Activated CD8-positive, alpha-beta T cell treated with anti-CD3 and anti-CD28 coated beads for 36 hours (primary cell): ENCODE measurements at regions not wholly inside any gene's neighbourhood (a gene's known extent, or its start where the extent isn't known, plus 50 kb on each side); places are given as distances from the start of the nearest gene placed in this dataset.

Experiments used
- ATAC-seq: fragments of 200-7000 bp; cut with Tn5 transposase; one replicate; pipeline ENCODE4 v1.10.0; 2021; ENCODE audit warnings: mild to moderate bottlenecking, moderate library complexity
- CTCF ChIA-PET: fragments of 350-600 bp; sonication (Branson Sonifier 250); formaldehyde crosslinking; loops from one replicate; lab custom pipeline; 2021; ENCODE audit warnings: antibody characterized with exemption; lab: Charles Lee
- POLR2A ChIA-PET: fragments of 350-600 bp; sonication (Branson Sonifier 250); formaldehyde crosslinking; loops from one replicate; lab custom pipeline; 2021; ENCODE audit warnings: antibody characterized with exemption; lab: Charles Lee
- DNase-seq: peaks from one replicate; pipeline ENCODE4 v3.0.0-alpha.2; 2020
- H3K27ac Mint-ChIP-seq: one replicate; pipeline ENCODE4 v1.8.0; 2021; ENCODE audit warnings: mild to moderate bottlenecking, mixed read lengths
- H3K27me3 Mint-ChIP-seq: one replicate; pipeline ENCODE4 v1.8.0; 2021; ENCODE audit warnings: mixed read lengths
- H3K36me3 Mint-ChIP-seq: one replicate; pipeline ENCODE4 v1.8.0; 2021; ENCODE audit warnings: low read depth, mixed read lengths
- H3K4me1 Mint-ChIP-seq: one replicate; pipeline ENCODE4 v1.8.0; 2021; ENCODE audit warnings: low read depth, mixed read lengths
- H3K4me3 Mint-ChIP-seq: one replicate; pipeline ENCODE4 v1.8.0; 2021; ENCODE audit warnings: mild to moderate bottlenecking, moderate library complexity, mixed read lengths
- H3K9me3 Mint-ChIP-seq: one replicate; pipeline ENCODE4 v1.8.0; 2021; ENCODE audit warnings: mixed read lengths
- intact Hi-C: fragments of 100-400 bp; cut with micrococcal nuclease; formaldehyde crosslinking; loops from one replicate; pipeline ENCODE4 v1.10.0; 2022
- TF ChIP-seq, protein P1 (sequence below): fragments of 200-600 bp; IDR thresholded peaks from one replicate; pipeline ENCODE4 v1.8.0; 2022; ENCODE audit warnings: antibody characterized with exemption, mild to moderate bottlenecking

DNA sequence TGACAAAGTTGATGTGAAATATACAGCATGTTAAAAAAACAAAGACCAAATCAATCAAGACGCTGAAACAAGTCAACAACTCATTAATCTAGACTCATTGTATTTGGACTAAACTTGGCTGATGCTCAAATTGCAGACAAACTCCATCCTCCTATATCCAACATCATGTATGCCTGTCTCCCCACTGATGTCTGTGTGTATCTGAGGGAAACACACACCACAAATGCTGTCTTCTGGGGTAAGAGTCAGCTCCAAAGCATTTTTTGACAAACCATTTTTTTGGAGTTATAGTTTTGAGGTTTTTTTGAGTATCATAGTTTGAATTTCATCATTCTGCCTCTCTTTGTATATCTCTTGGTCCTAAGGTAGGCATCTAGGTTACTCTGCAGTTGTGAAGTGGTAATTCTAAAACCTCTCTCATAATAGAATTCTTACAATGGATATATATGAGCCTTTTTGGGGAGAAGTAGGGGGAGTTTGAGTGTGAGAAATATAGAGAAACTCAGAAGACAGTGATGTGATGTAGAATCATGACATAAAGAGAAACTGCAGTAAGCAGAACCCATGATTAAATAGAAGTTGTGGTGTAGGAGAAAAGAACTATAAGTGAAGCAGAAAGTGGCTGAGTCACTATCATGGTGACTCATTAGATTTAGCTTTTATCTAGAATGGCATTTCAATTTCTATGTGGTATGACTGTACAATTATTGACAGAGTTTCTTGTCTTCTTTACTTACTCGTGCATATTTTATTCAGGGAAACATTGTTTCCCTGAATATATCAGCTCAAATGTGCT, 1531.1 kb upstream of the LRRTM3 start:
- no peak for ATAC-seq
- TF ChIP-seq, protein P1, sequence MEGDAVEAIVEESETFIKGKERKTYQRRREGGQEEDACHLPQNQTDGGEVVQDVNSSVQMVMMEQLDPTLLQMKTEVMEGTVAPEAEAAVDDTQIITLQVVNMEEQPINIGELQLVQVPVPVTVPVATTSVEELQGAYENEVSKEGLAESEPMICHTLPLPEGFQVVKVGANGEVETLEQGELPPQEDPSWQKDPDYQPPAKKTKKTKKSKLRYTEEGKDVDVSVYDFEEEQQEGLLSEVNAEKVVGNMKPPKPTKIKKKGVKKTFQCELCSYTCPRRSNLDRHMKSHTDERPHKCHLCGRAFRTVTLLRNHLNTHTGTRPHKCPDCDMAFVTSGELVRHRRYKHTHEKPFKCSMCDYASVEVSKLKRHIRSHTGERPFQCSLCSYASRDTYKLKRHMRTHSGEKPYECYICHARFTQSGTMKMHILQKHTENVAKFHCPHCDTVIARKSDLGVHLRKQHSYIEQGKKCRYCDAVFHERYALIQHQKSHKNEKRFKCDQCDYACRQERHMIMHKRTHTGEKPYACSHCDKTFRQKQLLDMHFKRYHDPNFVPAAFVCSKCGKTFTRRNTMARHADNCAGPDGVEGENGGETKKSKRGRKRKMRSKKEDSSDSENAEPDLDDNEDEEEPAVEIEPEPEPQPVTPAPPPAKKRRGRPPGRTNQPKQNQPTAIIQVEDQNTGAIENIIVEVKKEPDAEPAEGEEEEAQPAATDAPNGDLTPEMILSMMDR: no peak
- no peaks in the 10 kb centered on the region for H3K27me3 Mint-ChIP-seq
- H3K36me3 Mint-ChIP-seq: no peaks in the 10 kb centered on the region
- no peaks in the 10 kb centered on the region for H3K4me1 Mint-ChIP-seq
- peaks cover 10% of the 10 kb centered on the region for H3K9me3 Mint-ChIP-seq
- POLR2A ChIA-PET: no interaction called here
- intact Hi-C loops: no loop called here
- no peak overlapping the region for H3K4me3 Mint-ChIP-seq
- CTCF ChIA-PET: no interaction called here
- H3K27ac Mint-ChIP-seq: no peak overlapping the region
- DNase-seq: no peak

DNA sequence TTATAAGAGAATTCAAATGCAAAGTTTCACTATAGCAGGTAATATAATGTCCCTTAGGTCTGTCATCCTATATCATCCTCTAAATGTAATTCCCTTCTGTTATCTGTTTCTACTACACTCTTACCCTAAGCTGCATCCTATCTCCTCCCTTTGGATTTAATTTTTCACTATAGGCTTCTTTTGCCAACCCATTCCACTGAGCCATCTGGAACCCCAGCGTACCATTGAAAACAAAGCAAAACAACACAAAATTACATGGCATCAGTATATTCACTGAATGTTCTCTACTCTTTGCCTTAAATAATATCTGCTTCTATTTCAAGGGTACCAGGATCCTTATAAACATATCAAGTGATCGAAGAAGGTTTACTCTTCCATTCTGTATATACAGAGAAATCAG, 1530.2 kb upstream of the LRRTM3 start:
- H3K9me3 Mint-ChIP-seq: peaks cover 10% of the 10 kb centered on the region
- no peaks in the 10 kb centered on the region for H3K4me1 Mint-ChIP-seq
- intact Hi-C loops: no loop called here
- no peak overlapping the region for H3K4me3 Mint-ChIP-seq
- no peak for ATAC-seq
- CTCF ChIA-PET: no interaction called here
- TF ChIP-seq, protein P1: no peak
- POLR2A ChIA-PET: no interaction called here
- no peaks in the 10 kb centered on the region for H3K27me3 Mint-ChIP-seq
- no peaks in the 10 kb centered on the region for H3K36me3 Mint-ChIP-seq
- no peak for DNase-seq
- H3K27ac Mint-ChIP-seq: no peak overlapping the region

DNA sequence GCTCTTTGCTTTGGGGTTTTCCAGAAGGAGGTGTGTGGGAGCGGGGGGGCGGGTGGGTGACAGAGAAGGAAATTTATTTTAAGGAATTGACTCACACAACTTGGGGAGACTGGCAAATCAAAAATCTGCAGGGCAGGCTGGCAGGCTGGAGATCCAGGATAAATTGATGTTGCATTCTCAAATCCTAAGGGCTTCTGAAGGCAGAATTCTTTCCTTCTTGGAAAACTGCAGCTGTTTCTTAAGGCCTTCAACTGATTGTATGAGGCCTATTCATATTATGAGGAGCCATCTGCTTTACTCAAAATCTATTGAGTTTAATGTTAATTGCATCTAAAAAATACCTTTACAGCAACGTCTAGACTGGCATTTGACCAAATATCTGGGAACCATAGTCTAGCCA, 1528.8 kb upstream of the LRRTM3 start:
- intact Hi-C loops: no loop called here
- Mint-ChIP-seq H3K4me3 (no peak overlapping the region), H3K36me3 (no peaks in the 10 kb centered on the region), H3K4me1 (no peaks in the 10 kb centered on the region), H3K9me3 (peaks cover 10% of the 10 kb centered on the region), H3K27me3 (no peaks in the 10 kb centered on the region), H3K27ac (no peak overlapping the region)
- ATAC-seq: no peak
- ChIA-PET CTCF (interaction anchor here (0.9 kb wide), 1 partner anchor 22 kb away, joined by 3 read pairs; no protein-coding TSS in a partner anchor), POLR2A (interaction anchor here (0.5 kb wide), 1 partner anchor 10 kb away, joined by 3 read pairs; no protein-coding TSS in a partner anchor)
- no peak for DNase-seq
- TF ChIP-seq, protein P1: no peak

DNA sequence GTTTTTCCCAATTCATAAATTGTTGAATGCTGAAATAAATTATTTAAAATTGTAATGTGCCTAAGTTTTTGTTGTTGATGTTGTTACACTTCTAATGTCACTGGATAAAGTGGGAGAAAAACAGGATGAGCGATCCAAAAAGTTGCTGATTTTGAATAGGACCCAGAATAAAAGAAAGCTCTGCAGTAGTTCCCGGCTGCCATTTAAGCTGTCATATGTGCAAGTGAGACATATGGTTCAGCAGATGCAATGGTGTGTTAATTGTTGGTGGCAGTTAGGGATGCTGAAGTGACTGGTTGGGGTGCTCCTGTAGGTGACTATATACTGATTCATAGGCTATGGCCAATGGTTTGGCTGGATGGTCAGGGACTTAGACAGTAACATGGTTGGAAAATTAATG, 1517.4 kb upstream of the LRRTM3 start:
- DNase-seq: no peak

DNA sequence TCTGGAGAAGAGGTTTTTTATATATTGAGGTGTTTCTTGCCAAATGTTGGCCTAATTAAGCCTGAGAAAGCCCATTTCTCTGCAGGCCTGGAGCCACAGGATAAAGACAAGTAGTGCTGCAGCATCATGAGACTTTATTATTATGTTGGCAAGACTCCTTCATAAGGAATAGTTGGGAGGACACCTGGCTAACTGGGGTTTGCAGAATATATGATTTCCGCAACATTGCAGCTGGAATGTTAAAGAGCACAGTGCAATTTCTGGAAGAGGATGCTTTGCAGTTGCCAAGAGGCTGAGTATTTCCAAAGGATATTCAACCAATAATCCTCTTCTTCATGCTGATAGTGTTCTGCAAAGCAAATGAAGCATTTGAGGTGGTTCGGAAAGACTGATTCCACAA, 1512.8 kb upstream of the LRRTM3 start:
- no peaks in the 10 kb centered on the region for H3K4me1 Mint-ChIP-seq
- TF ChIP-seq, protein P1: no peak
- intact Hi-C loops: no loop called here

More for the DNA sequence above, 1517.4 kb upstream of the LRRTM3 start:
- no peak overlapping the region for H3K4me3 Mint-ChIP-seq
- H3K36me3 Mint-ChIP-seq: no peaks in the 10 kb centered on the region
- H3K27me3 Mint-ChIP-seq: no peaks in the 10 kb centered on the region
- POLR2A ChIA-PET: no interaction called here
- CTCF ChIA-PET: no interaction called here
- TF ChIP-seq, protein P1: no peak
- H3K27ac Mint-ChIP-seq: no peak overlapping the region
- peaks cover 8% of the 10 kb centered on the region for H3K9me3 Mint-ChIP-seq
- ATAC-seq: no peak
- intact Hi-C loops: no loop called here
- H3K4me1 Mint-ChIP-seq: no peaks in the 10 kb centered on the region

More for the DNA sequence above, 1512.8 kb upstream of the LRRTM3 start:
- ChIA-PET CTCF (no interaction called here), POLR2A (no interaction called here)
- DNase-seq (no peak), ATAC-seq (no peak)
- Mint-ChIP-seq H3K36me3 (no peaks in the 10 kb centered on the region), H3K27ac (no peak overlapping the region), H3K27me3 (no peaks in the 10 kb centered on the region), H3K4me3 (no peak overlapping the region), H3K9me3 (peaks cover 9% of the 10 kb centered on the region)
